ENCODE measurements at regions not wholly inside any gene's neighbourhood (a gene's known extent, or its start where the extent isn't known, plus 50 kb on each side); places are given as distances from the start of the nearest gene placed in this dataset.

GRCh38 chr11:115716080-115716479 is 211.9 kb upstream of the CADM1 start:
- H3K9me3 ChIP-seq (replicated peaks in 1 of 2; ENCODE audit: control insufficient read depth in 1 of 2, insufficient read depth in 1 of 2, low read length in 2 of 2) = no peaks in the 10 kb centered on the region
- H3K27me3 Mint-ChIP-seq (ENCODE audit: low read depth in 3 of 3) = peaks cover 13 to 36% (median 30%) of the 10 kb centered on the region in 3 donors
- WGBS (ENCODE audit: insufficient coverage) = 100% methylated on average over 1 of the region's 7 CpGs
- peak overlapping the region; percentile 66 for H3K4me2 ChIP-seq (replicated peaks; ENCODE audit: extremely low read depth, low read length, poor library complexity, severe bottlenecking)
- peaks cover 0 to 11% of the 10 kb centered on the region in 2 donors for H3K36me3 Mint-ChIP-seq
- H3K27ac Mint-ChIP-seq = peak overlapping the region in 4 of 7 donors; percentile 0 to 31 (median 14)
- peaks cover 0 to 15% of the 10 kb centered on the region in 2 donors for H3K27me3 ChIP-seq (ENCODE audit: control insufficient read depth in 2 of 2, insufficient read depth in 2 of 2, low read length in 2 of 2)
- H3K79me2 ChIP-seq (ENCODE audit: insufficient read depth, low read length) = no peaks in the 10 kb centered on the region
- H4K20me1 ChIP-seq (ENCODE audit: insufficient read depth, low read length) = no peaks in the 10 kb centered on the region
- H3K4me3 Mint-ChIP-seq = peak overlapping the region in 1 of 2 donors; percentile 83
- intact Hi-C loops (cut with micrococcal nuclease) = no loop called here
- no peak for TF ChIP-seq CTCF (IDR thresholded peaks at IDR 0.05)
- H3K27ac ChIP-seq (ENCODE audit: low read depth in 1 of 2, low read length in 2 of 2) = peak overlapping the region in 1 of 2 donors; percentile 55
- no peaks in the 10 kb centered on the region for H3K9me3 Mint-ChIP-seq
- H3K4me1 ChIP-seq (ENCODE audit: control insufficient read depth in 1 of 2, insufficient read depth in 2 of 2, low read length in 2 of 2) = peaks cover 36 to 45% of the 10 kb centered on the region in 2 donors
- no peak overlapping the region for H2AFZ ChIP-seq (ENCODE audit: insufficient read depth, low read depth, low read length, poor library complexity, severe bottlenecking)
- peaks cover 44% of the 10 kb centered on the region for H3K4me1 Mint-ChIP-seq
- peak overlapping the region in 1 of 3 experiments; percentile 56 for H3K4me3 ChIP-seq (replicated peaks in 1 of 3; ENCODE audit: low read depth in 2 of 3, low read length in 3 of 3)
- no peak for DNase-seq
- H3K36me3 ChIP-seq (replicated peaks in 1 of 2; ENCODE audit: control insufficient read depth in 1 of 2, insufficient read depth in 2 of 2, low read length in 2 of 2) = no peaks in the 10 kb centered on the region
- peak overlapping the region; percentile 46 for H3K9ac ChIP-seq (ENCODE audit: insufficient read depth, low read length, poor library complexity, severe bottlenecking)

DNA sequence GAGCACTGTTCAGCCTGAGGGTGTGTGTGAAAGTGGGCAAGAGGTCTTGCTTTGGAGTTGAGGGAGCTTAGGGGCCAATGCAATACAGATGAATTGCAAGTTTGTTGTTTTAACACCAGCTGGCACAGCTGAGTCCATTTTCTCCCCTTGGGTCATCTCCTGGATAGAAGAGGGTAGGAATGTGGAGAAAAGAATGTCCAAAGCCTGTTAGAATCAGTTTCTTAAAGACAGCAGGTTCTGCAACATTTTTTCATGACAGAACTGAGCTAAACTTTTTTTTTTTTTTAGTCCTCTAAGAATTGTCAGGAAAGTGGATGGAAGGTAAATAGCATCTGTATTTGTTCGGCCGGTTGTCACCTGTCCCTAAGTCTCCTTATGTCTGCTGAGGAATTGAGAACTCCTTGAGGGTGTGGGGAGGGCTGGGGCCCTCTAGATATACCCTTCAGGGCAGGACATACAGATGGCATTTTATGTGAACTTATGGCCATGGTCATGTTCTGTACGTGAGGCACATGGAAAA is 211.1 kb upstream of the CADM1 start:
- WGBS (ENCODE audit: insufficient coverage) = 100% methylated on average over 2 of the region's 3 CpGs
- H3K27me3 Mint-ChIP-seq (ENCODE audit: low read depth in 3 of 3) = peaks cover 16 to 35% (median 34%) of the 10 kb centered on the region in 3 donors

More for the DNA sequence above, 211.1 kb upstream of the CADM1 start:
- Histone ChIP-seq H3K9ac (ENCODE audit: insufficient read depth, low read length, poor library complexity, severe bottlenecking) (no peak overlapping the region), H3K36me3 (replicated peaks in 1 of 2; ENCODE audit: control insufficient read depth in 1 of 2, insufficient read depth in 2 of 2, low read length in 2 of 2) (no peaks in the 10 kb centered on the region), H3K4me1 (ENCODE audit: control insufficient read depth in 1 of 2, insufficient read depth in 2 of 2, low read length in 2 of 2) (peaks cover 40 to 45% of the 10 kb centered on the region in 2 donors), H4K20me1 (ENCODE audit: insufficient read depth, low read length) (no peaks in the 10 kb centered on the region), H3K27me3 (ENCODE audit: control insufficient read depth in 2 of 2, insufficient read depth in 2 of 2, low read length in 2 of 2) (peaks cover 0 to 15% of the 10 kb centered on the region in 2 donors), H3K9me3 (replicated peaks in 1 of 2; ENCODE audit: control insufficient read depth in 1 of 2, insufficient read depth in 1 of 2, low read length in 2 of 2) (no peaks in the 10 kb centered on the region), H3K4me2 (replicated peaks; ENCODE audit: extremely low read depth, low read length, poor library complexity, severe bottlenecking) (no peak overlapping the region), H3K79me2 (ENCODE audit: insufficient read depth, low read length) (no peaks in the 10 kb centered on the region), H3K27ac (ENCODE audit: low read depth in 1 of 2, low read length in 2 of 2) (no peak overlapping the region), H3K4me3 (replicated peaks in 1 of 3; ENCODE audit: low read depth in 2 of 3, low read length in 3 of 3) (no peak overlapping the region), H2AFZ (ENCODE audit: insufficient read depth, low read depth, low read length, poor library complexity, severe bottlenecking) (no peak overlapping the region)
- Mint-ChIP-seq H3K27ac (peak overlapping the region in 2 of 7 donors; percentile 0 to 74), H3K4me1 (peaks cover 43% of the 10 kb centered on the region), H3K4me3 (peak overlapping the region in 1 of 2 donors; percentile 41), H3K9me3 (no peaks in the 10 kb centered on the region), H3K36me3 (peaks cover 0 to 11% of the 10 kb centered on the region in 2 donors)
- no peak for DNase-seq
- intact Hi-C loops (cut with micrococcal nuclease) = no loop called here
- no peak for TF ChIP-seq CTCF (IDR thresholded peaks at IDR 0.05)

Data from CD14-positive monocyte (primary cell).